ENCODE measurements at regions not wholly inside any gene's neighbourhood (a gene's known extent, or its start where the extent isn't known, plus 50 kb on each side); places are given as distances from the start of the nearest gene placed in this dataset.

DNA sequence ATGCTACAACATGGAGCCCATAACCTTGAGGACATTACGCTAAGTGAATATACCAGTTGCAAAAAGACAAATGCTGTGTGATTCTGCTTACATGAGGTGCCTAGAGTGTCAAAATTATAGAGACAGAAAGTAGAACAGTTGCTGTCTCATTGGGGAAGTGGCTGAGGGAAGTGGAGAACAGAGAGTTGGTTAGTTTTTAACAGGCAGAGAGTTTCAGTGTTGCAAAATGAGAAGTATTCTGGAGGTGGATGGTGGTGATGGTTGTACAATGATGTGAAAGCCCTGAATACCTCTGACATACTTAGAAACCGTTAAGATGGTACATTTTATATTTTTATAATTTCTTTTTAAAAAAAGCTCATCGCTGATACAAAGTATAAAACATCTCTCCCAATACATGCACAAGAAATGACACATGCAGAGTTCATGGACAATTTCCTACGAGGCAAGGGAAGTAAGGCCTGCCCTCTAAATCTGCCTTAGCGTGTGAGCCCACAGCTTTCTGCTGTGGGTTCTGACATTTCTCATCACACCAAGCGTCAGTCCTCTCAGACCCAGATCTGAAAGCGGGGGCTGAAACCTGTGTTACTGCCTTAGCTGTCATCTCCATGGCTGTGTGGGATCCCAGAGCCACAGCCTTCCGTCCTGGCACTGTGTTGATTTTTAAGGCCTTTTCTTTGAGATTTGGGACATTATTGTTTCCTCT is 126.0 kb downstream of the RNASET2 start:
- H3K4me2 ChIP-seq = no peak overlapping the region
- no peak overlapping the region for H3K9ac ChIP-seq
- no peaks in the 10 kb centered on the region for H3K9me3 ChIP-seq
- no peaks in the 10 kb centered on the region for H4K20me1 ChIP-seq
- H3K36me3 ChIP-seq = no peaks in the 10 kb centered on the region
- H3K27me3 ChIP-seq = no peaks in the 10 kb centered on the region
- TF ChIP-seq Cebpa-rat (IDR thresholded peaks at IDR 0.05) = no peak
- H3K4me3 ChIP-seq = no peak overlapping the region
- no peaks in the 10 kb centered on the region for H3K4me1 ChIP-seq
- no peak overlapping the region for H3K27ac ChIP-seq

DNA sequence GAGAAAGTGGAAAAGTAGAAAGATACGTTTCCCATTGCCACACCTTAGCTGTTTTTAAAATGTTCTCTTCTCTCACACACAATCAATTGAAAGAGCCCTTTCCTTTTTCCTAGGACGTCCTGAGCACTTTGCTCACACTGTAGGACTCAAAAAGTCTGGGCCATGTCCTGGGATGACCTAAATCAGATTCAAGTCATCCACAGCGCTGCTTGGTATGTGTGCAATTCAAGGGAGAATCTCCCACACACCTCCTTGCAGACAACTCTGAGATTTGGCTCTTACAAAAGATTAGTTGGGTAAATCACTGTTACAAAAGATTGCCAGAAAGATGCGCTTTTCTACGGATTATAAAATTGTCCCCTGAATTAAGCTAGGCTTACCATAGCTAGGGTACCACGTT is 130.1 kb downstream of the RNASET2 start:
- H3K4me3 ChIP-seq = no peak overlapping the region
- no peaks in the 10 kb centered on the region for H3K9me3 ChIP-seq
- no peaks in the 10 kb centered on the region for H4K20me1 ChIP-seq
- no peak overlapping the region for H3K9ac ChIP-seq
- H3K4me1 ChIP-seq = no peaks in the 10 kb centered on the region
- no peaks in the 10 kb centered on the region for H3K36me3 ChIP-seq
- H3K27me3 ChIP-seq = no peaks in the 10 kb centered on the region
- no peak overlapping the region for H3K27ac ChIP-seq
- no peak for TF ChIP-seq Cebpa-rat (IDR thresholded peaks at IDR 0.05)
- no peak overlapping the region for H3K4me2 ChIP-seq

DNA sequence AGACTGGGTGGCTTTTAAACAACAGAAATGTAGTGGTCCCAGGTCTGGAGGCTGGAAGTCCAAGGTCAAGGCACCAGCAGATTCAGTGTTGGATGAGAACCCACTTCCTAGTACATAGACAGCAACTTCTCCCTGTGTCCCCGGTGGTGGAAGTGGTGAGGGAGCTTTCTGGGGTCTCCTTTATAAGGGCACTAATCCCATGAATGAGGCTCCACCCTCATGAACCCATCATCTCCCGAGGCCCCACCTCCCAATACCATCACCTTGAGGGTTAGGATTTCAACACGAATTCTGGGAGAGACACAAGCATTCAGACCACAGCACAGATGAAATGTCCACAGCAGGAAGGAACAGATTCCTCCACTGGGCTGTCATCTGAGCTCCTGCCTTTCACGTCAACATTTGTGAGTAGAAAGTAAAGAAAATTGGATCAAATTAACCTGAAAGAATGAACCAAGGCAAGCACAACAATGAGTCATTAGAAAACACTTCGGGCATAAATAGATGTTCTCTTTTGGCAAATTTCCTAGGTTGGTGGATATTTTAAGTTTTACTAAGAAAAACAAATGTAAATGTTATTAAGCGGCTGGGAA is 130.7 kb downstream of the RNASET2 start:
- no peak overlapping the region for H3K4me2 ChIP-seq

DNA sequence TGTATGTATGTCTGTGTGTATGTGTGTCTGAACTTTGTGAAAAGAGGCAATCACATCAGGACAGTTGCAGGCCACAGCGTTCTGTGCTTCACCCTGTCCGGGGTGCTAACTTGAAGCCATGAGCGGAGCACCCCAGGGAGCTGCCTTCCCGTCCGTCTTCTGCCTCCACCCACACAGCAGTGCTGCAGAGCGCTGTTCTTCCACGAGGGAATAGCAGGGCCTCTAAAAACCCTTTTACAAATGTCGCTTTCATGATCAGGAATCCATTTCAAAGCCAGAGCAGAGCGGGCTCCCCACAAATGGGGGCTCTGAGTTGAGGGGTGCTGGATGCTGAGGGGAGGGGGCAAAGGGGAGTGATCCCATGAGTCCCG is 131.5 kb downstream of the RNASET2 start:
- H3K9me3 ChIP-seq = no peaks in the 10 kb centered on the region
- no peaks in the 10 kb centered on the region for H4K20me1 ChIP-seq
- TF ChIP-seq Cebpa-rat (IDR thresholded peaks at IDR 0.05) = no peak
- H3K4me1 ChIP-seq = no peaks in the 10 kb centered on the region
- no peak overlapping the region for H3K4me3 ChIP-seq
- H3K27ac ChIP-seq = no peak overlapping the region
- no peak overlapping the region for H3K9ac ChIP-seq
- H3K36me3 ChIP-seq = no peaks in the 10 kb centered on the region
- H3K27me3 ChIP-seq = no peaks in the 10 kb centered on the region
- no peak overlapping the region for H3K4me2 ChIP-seq

More for the DNA sequence above, 130.7 kb downstream of the RNASET2 start:
- no peaks in the 10 kb centered on the region for H3K27me3 ChIP-seq
- no peaks in the 10 kb centered on the region for H3K4me1 ChIP-seq
- H3K27ac ChIP-seq = no peak overlapping the region
- H3K36me3 ChIP-seq = no peaks in the 10 kb centered on the region
- no peaks in the 10 kb centered on the region for H4K20me1 ChIP-seq
- H3K9ac ChIP-seq = no peak overlapping the region
- TF ChIP-seq Cebpa-rat (IDR thresholded peaks at IDR 0.05) = no peak
- no peak overlapping the region for H3K4me3 ChIP-seq
- H3K9me3 ChIP-seq = no peaks in the 10 kb centered on the region

DNA sequence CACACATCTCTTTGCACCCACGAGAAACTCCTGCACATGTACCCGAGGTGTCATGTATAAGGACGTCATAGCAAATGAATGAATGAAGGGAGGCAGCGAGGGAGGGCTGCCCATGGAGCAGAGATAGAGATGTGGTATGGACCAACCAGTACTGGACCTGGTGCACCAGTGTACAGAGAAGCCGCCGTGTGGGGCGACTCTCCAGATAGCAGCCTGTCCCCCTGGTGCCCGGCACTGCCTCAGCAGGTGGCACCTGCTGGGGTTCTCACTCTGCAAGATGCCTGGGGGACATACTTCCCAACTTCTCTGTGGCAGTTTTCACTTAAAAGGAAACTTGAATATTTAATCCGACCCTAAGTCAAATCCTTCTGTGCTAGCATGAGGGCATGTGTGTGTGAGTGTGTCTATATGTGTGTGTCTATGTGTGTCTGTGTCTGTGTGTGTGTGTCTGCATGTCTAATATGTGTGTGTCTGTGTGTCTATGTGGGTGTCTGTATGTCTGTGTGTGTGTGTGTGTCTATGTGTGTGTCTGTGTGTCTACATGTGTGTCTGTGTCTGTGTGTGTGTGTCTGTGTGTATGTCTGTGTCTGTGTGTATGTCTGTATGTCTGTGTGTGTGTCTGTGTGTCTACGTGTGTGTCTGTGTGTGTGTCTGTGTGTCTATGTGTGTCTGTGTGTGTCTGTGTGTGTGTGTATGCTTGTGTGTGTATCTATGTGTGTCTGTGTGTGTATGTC is 132.0 kb downstream of the RNASET2 start:
- Histone ChIP-seq H3K4me3 (no peak overlapping the region), H3K9me3 (no peaks in the 10 kb centered on the region), H3K36me3 (no peaks in the 10 kb centered on the region), H3K9ac (no peak overlapping the region), H3K4me1 (no peaks in the 10 kb centered on the region), H4K20me1 (no peaks in the 10 kb centered on the region), H3K27ac (no peak overlapping the region), H3K4me2 (no peak overlapping the region), H3K27me3 (no peaks in the 10 kb centered on the region)
- TF ChIP-seq Cebpa-rat (IDR thresholded peaks at IDR 0.05) = no peak

DNA sequence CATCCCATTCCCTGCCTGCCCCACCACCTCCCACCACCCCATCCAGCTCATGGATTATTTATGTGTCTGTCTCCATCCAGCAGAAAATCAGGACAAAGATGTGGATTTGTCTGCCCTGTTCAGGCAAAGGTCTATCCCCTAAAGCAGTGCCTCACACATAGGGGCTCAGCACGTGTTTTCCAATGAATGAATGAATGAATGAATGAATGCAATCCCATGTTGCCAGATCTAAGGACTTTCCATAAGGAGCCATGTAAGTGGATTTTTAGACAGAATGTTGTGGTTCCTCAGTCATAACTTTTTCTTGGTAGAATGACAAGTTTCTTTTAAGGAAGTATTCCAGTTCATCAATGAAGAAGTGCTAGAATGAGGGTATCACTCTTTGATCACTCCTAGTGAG is 133.7 kb downstream of the RNASET2 start:
- H3K4me2 ChIP-seq = no peak overlapping the region
- H3K4me1 ChIP-seq = no peaks in the 10 kb centered on the region
- TF ChIP-seq Cebpa-rat (IDR thresholded peaks at IDR 0.05) = no peak
- no peak overlapping the region for H3K9ac ChIP-seq
- no peak overlapping the region for H3K27ac ChIP-seq
- no peaks in the 10 kb centered on the region for H3K36me3 ChIP-seq
- H4K20me1 ChIP-seq = no peaks in the 10 kb centered on the region
- H3K27me3 ChIP-seq = no peaks in the 10 kb centered on the region
- no peak overlapping the region for H3K4me3 ChIP-seq
- H3K9me3 ChIP-seq = no peaks in the 10 kb centered on the region

DNA sequence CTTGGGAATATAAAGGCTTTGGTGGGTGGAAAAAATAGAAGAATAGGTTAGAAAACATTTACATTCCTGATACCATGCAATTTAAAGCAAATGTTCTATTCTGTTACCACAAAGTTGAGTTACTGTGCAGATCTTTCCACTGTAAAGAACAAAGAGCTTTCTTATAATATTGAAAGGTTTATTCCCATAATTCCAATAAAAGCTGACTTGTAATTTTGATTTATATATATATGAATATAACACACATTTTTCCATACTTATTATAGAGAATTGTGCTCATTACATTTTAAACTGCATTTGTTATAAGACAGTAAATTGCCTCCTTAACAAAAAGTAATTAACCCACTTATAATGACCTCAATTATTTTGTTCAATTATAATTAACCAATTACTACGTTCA is 135.9 kb downstream of the RNASET2 start:
- Histone ChIP-seq H3K27me3 (no peaks in the 10 kb centered on the region), H3K9me3 (no peaks in the 10 kb centered on the region), H3K4me2 (no peak overlapping the region), H3K9ac (no peak overlapping the region), H4K20me1 (no peaks in the 10 kb centered on the region), H3K36me3 (no peaks in the 10 kb centered on the region), H3K4me1 (no peaks in the 10 kb centered on the region), H3K27ac (no peak overlapping the region), H3K4me3 (no peak overlapping the region)
- TF ChIP-seq Cebpa-rat (IDR thresholded peaks at IDR 0.05) = no peak

DNA sequence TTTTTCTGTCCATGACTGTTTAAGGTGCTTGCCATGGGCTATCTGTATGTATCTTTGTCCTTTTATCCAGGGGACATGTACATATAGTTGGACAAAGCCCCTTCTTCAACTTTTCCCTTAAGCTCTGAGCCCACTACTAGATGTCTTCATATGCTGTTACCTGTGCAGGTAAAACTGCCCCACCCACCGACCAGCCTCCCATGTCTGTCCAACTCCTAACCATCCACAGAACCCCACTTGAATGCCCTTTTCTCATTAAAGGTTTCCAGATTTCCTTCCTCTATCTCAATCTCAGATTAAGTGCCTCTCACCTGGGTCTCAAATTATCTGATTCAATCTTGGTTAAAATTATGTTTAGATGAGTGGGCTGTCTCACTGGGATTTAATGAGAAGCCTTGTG is 136.3 kb downstream of the RNASET2 start:
- TF ChIP-seq Cebpa-rat (IDR thresholded peaks at IDR 0.05) = no peak
- no peaks in the 10 kb centered on the region for H3K9me3 ChIP-seq
- no peak overlapping the region for H3K27ac ChIP-seq
- H3K36me3 ChIP-seq = no peaks in the 10 kb centered on the region
- H3K4me3 ChIP-seq = no peak overlapping the region
- no peak overlapping the region for H3K4me2 ChIP-seq
- no peak overlapping the region for H3K9ac ChIP-seq
- no peaks in the 10 kb centered on the region for H4K20me1 ChIP-seq
- H3K4me1 ChIP-seq = no peaks in the 10 kb centered on the region
- H3K27me3 ChIP-seq = no peaks in the 10 kb centered on the region

DNA sequence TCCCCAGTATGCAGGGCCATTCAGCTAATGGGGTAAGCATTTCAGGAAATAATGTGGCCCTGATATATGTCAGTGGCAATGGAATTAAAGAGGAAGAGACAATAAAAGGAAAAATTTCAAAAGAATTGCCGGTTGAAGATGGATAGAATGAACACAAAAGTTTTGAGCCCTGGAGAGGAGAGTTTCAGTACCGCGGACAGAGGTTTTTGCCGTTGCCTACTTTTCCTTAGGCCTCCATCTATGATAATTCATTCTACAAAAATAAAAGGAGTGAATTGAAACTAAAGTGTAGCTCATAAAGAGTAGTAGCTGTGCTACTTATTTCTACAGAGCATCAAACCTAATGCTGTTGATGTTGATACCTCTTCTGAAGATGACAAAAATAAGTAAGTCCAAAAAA is 140.7 kb downstream of the RNASET2 start:
- TF ChIP-seq Cebpa-rat (IDR thresholded peaks at IDR 0.05) = no peak
- Histone ChIP-seq H3K36me3 (no peaks in the 10 kb centered on the region), H3K4me2 (no peak overlapping the region), H3K9ac (no peak overlapping the region), H3K9me3 (no peaks in the 10 kb centered on the region), H3K4me1 (no peaks in the 10 kb centered on the region), H3K27me3 (no peaks in the 10 kb centered on the region), H3K27ac (no peak overlapping the region), H3K4me3 (no peak overlapping the region), H4K20me1 (no peaks in the 10 kb centered on the region)

DNA sequence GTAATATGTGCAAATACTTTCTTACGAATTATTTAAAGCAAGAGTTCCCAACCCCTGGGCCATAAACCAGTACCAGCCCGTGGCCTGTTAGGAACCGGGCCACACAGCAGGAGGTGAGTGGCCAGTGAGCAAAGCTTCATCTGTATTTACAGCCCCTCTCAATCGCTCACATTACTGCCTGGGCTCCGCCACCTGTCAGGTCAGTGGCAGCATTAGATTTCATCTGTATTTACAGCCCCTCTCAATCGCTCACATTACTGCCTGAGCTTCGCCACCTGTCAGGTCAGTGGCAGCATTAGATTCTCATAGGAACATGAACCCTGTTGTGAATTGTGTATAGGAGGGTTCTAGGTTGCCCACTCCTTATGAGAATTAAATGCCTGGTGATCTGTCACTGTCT is 142.0 kb downstream of the RNASET2 start:
- TF ChIP-seq Cebpa-rat (IDR thresholded peaks at IDR 0.05) = no peak
- H3K27me3 ChIP-seq = no peaks in the 10 kb centered on the region
- H3K36me3 ChIP-seq = no peaks in the 10 kb centered on the region
- no peak overlapping the region for H3K27ac ChIP-seq
- H3K4me3 ChIP-seq = no peak overlapping the region
- no peak overlapping the region for H3K4me2 ChIP-seq
- H4K20me1 ChIP-seq = no peaks in the 10 kb centered on the region
- no peaks in the 10 kb centered on the region for H3K4me1 ChIP-seq
- no peaks in the 10 kb centered on the region for H3K9me3 ChIP-seq
- no peak overlapping the region for H3K9ac ChIP-seq

Measured in BLaER1 (cell line).